Small intestine (tissue), 7 donors: ENCODE measurements at regions not wholly inside any gene's neighbourhood (a gene's known extent, or its start where the extent isn't known, plus 50 kb on each side); places are given as distances from the start of the nearest gene placed in this dataset.

Experiments used
- DNase-seq, 2 donors: peaks; one replicate each; pipeline versions ENCODE4 v3.0.0 to v3.0.0-alpha.2; 2013
- FAIRE-seq: peaks from 2 replicates; lab custom pipeline; 2012; peaks lifted over from hg19 to GRCh38; lab: Jason Lieb, UNC
- H3K27ac ChIP-seq, 3 donors: one replicate each; pipeline ENCODE4 v1.5.1; 2013; ENCODE audit warnings: low read length in 2 of 3, mild to moderate bottlenecking in 2 of 3, control low read depth in 1 of 3, inconsistent platforms in 1 of 3, low read depth in 1 of 3, moderate library complexity in 1 of 3
- H3K27me3 ChIP-seq, 3 donors: one replicate each; pipeline ENCODE4 v1.6.1; 2013; ENCODE audit warnings: low read length in 3 of 3, inconsistent platforms in 1 of 3; ENCODE audit not compliant: control insufficient read depth in 3 of 3, insufficient read depth in 3 of 3
- H3K36me3 ChIP-seq, 3 donors: one replicate each; pipeline ENCODE4 v1.6.1; 2013; ENCODE audit warnings: low read length in 3 of 3, inconsistent platforms in 1 of 3, low read depth in 1 of 3, mild to moderate bottlenecking in 1 of 3, moderate library complexity in 1 of 3; ENCODE audit not compliant: control insufficient read depth in 3 of 3, insufficient read depth in 2 of 3
- H3K4me1 ChIP-seq, 3 donors: one replicate each; pipeline ENCODE4 v1.6.1; 2013; ENCODE audit warnings: low read length in 2 of 3, inconsistent platforms in 1 of 3, low read depth in 1 of 3, mild to moderate bottlenecking in 1 of 3, moderate library complexity in 1 of 3; ENCODE audit not compliant: control insufficient read depth in 3 of 3, insufficient read depth in 2 of 3
- H3K4me3 ChIP-seq, 3 donors: one replicate each; pipeline ENCODE4 v1.5.1; 2013; ENCODE audit warnings: low read length in 3 of 3, control low read depth in 1 of 3, inconsistent platforms in 1 of 3, low read depth in 1 of 3, mild to moderate bottlenecking in 1 of 3, moderate library complexity in 1 of 3
- H3K9me3 ChIP-seq, 2 donors: one replicate each; pipeline ENCODE4 v1.6.1; 2013; ENCODE audit warnings: low read depth in 1 of 2, low read length in 1 of 2; ENCODE audit not compliant: control insufficient read depth in 2 of 2, insufficient read depth in 1 of 2
- WGBS, 3 donors: extraction: QIAGEN DNeasy Blood & Tissue Kit; methylation state at CpG; one replicate each; pipeline ENCODE4 v1.1.7; 2013; 5-methylcytosine and 5-hydroxymethylcytosine counted together
- donor health status: healthy with polysubstance abuse.
- donor health status: control.
- donor health status: control.
- donor health status: Bipolar disorder and iron deficiency.
- donor health status: healthy.

- no peaks in the 10 kb centered on the region for H3K9me3 ChIP-seq
- H3K27ac ChIP-seq = no peak overlapping the region
- no peaks in the 10 kb centered on the region for H3K4me1 ChIP-seq
- H3K4me3 ChIP-seq = no peak overlapping the region
- 87 to 98% (median 92%) methylated on average over 1 of the region's 1 CpG for WGBS, 3 donors
- FAIRE-seq (no peak), DNase-seq (no peak)
- H3K36me3 ChIP-seq = no peaks in the 10 kb centered on the region
- H3K27me3 ChIP-seq = no peaks in the 10 kb centered on the region
These were observed 401.1 kb downstream of the SLCO4C1 start for GRCh38 chr5:101894985-101895384.

- DNase-seq (no peak), FAIRE-seq (no peak)
These were observed 417.9 kb downstream of the SLCO4C1 start for GRCh38 chr5:101878190-101878589.

GRCh38 chr5:101877451-101877850, 418.6 kb downstream of the SLCO4C1 start:
- Histone ChIP-seq H3K36me3 (no peaks in the 10 kb centered on the region), H3K4me3 (no peak overlapping the region), H3K27ac (no peak overlapping the region), H3K9me3 (no peaks in the 10 kb centered on the region), H3K4me1 (no peaks in the 10 kb centered on the region), H3K27me3 (no peaks in the 10 kb centered on the region)
- WGBS, 3 donors = 61 to 91% (median 88%) methylated on average over 1 of the region's 1 CpG
- no peak for FAIRE-seq
- DNase-seq = no peak

More at GRCh38 chr5:101878190-101878589, 417.9 kb downstream of the SLCO4C1 start:
- 45 to 57% (median 46%) methylated on average over 2 of the region's 2 CpGs for WGBS, 3 donors
- Histone ChIP-seq H3K27ac (no peak overlapping the region), H3K36me3 (no peaks in the 10 kb centered on the region), H3K4me3 (no peak overlapping the region), H3K27me3 (no peaks in the 10 kb centered on the region), H3K9me3 (no peaks in the 10 kb centered on the region), H3K4me1 (no peaks in the 10 kb centered on the region)

- H3K4me1 ChIP-seq = no peaks in the 10 kb centered on the region
- H3K9me3 ChIP-seq = no peaks in the 10 kb centered on the region
- H3K27me3 ChIP-seq = no peaks in the 10 kb centered on the region
- H3K27ac ChIP-seq = no peak overlapping the region
- DNase-seq = no peak
- no peak overlapping the region for H3K4me3 ChIP-seq
- no peak for FAIRE-seq
- H3K36me3 ChIP-seq = no peaks in the 10 kb centered on the region
- 81 to 90% (median 81%) methylated on average over 1 of the region's 1 CpG for WGBS, 3 donors
These were observed 429.6 kb downstream of the SLCO4C1 start for GRCh38 chr5:101866473-101866872.

- Histone ChIP-seq H3K27ac (no peak overlapping the region), H3K4me1 (no peaks in the 10 kb centered on the region), H3K4me3 (no peak overlapping the region), H3K36me3 (no peaks in the 10 kb centered on the region), H3K27me3 (no peaks in the 10 kb centered on the region), H3K9me3 (no peaks in the 10 kb centered on the region)
- WGBS, 3 donors = 74 to 86% (median 76%) methylated on average over 6 of the region's 6 CpGs
- FAIRE-seq (no peak), DNase-seq (no peak)
These were observed 435.5 kb downstream of the SLCO4C1 start for GRCh38 chr5:101860563-101860962.

GRCh38 chr5:101860145-101860544, 435.9 kb downstream of the SLCO4C1 start:
- FAIRE-seq (no peak), DNase-seq (no peak)
- H3K4me1 ChIP-seq = no peaks in the 10 kb centered on the region
- H3K9me3 ChIP-seq = no peaks in the 10 kb centered on the region
- no peaks in the 10 kb centered on the region for H3K27me3 ChIP-seq
- WGBS, 3 donors = 85 to 90% (median 86%) methylated on average over 9 to 10 of the region's 10 CpGs
- H3K36me3 ChIP-seq = no peaks in the 10 kb centered on the region
- no peak overlapping the region for H3K27ac ChIP-seq
- H3K4me3 ChIP-seq = no peak overlapping the region

GRCh38 chr5:101846496-101846895, 449.6 kb downstream of the SLCO4C1 start:
- H3K27me3 ChIP-seq = no peaks in the 10 kb centered on the region
- no peak overlapping the region for H3K4me3 ChIP-seq
- H3K27ac ChIP-seq = no peak overlapping the region
- DNase-seq = no peak
- FAIRE-seq = no peak
- no peaks in the 10 kb centered on the region for H3K36me3 ChIP-seq
- H3K4me1 ChIP-seq = no peaks in the 10 kb centered on the region
- H3K9me3 ChIP-seq = no peaks in the 10 kb centered on the region

GRCh38 chr5:101843055-101843454, 453.0 kb downstream of the SLCO4C1 start:
- H3K27ac ChIP-seq = no peak overlapping the region
- no peak for FAIRE-seq
- WGBS, 3 donors = 56 to 74% (median 64%) methylated on average over 1 of the region's 1 CpG

GRCh38 chr5:101838435-101838834, 457.6 kb downstream of the SLCO4C1 start:
- Histone ChIP-seq H3K27me3 (no peaks in the 10 kb centered on the region), H3K9me3 (no peaks in the 10 kb centered on the region), H3K4me1 (no peaks in the 10 kb centered on the region), H3K4me3 (no peak overlapping the region), H3K36me3 (no peaks in the 10 kb centered on the region), H3K27ac (no peak overlapping the region)
- DNase-seq (peak in 1 of 2 donors; percentile 1), FAIRE-seq (no peak)
- 50 to 62% (median 54%) methylated on average over 5 of the region's 5 CpGs for WGBS, 3 donors

More at GRCh38 chr5:101843055-101843454, 453.0 kb downstream of the SLCO4C1 start:
- no peak overlapping the region for H3K4me3 ChIP-seq
- H3K4me1 ChIP-seq = no peaks in the 10 kb centered on the region
- H3K36me3 ChIP-seq = no peaks in the 10 kb centered on the region
- H3K27me3 ChIP-seq = no peaks in the 10 kb centered on the region
- H3K9me3 ChIP-seq = no peaks in the 10 kb centered on the region
- DNase-seq = no peak
